ENCODE measurements at regions not wholly inside any gene's neighbourhood (a gene's known extent, or its start where the extent isn't known, plus 50 kb on each side); places are given as distances from the start of the nearest gene placed in this dataset.
"Not testable (repeated sequence)": the region's sequence is repeated elsewhere in the genome, so short reads cannot be mapped to it uniquely, and the experiment has no call there.

GRCh38 chr6:4437342-4437741, 302.0 kb upstream of the ECI2 start:
- Mint-ChIP-seq H3K36me3 (ENCODE audit: low read depth) (no peaks in the 10 kb centered on the region), H3K4me1 (ENCODE audit: low read depth) (no peaks in the 10 kb centered on the region), H3K27ac (no peak overlapping the region), H3K9me3 (no peaks in the 10 kb centered on the region), H3K27me3 (ENCODE audit: low read depth) (no peaks in the 10 kb centered on the region), H3K4me3 (no peak overlapping the region)

DNA sequence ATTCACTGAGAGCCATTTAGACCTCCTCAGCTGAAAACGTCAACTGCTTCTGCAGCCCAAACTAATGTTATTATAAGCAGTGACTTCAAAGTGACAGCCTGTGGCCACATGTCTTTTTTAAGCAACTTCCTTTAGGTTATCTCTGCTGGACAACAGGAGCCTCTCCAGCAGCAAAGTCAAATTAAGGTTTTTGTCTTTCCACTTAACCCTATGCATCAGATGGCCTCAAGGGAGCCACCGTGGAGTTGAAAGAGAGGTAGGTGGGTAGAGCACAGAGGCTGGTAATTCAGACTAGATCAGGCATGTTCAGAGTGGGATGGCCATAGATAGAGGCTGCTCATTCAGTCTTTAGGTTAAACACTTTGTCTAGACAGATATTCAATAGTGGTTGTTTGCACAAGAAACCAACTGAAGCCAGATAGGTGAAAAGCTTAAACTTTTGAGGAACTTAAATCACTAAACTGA, 300.6 kb upstream of the ECI2 start:
- H3K9me3 Mint-ChIP-seq = no peaks in the 10 kb centered on the region
- no peaks in the 10 kb centered on the region for H3K27me3 Mint-ChIP-seq (ENCODE audit: low read depth)
- H3K4me1 Mint-ChIP-seq (ENCODE audit: low read depth) = no peaks in the 10 kb centered on the region
- no peak overlapping the region for H3K4me3 Mint-ChIP-seq
- H3K36me3 Mint-ChIP-seq (ENCODE audit: low read depth) = no peaks in the 10 kb centered on the region
- no peak overlapping the region for H3K27ac Mint-ChIP-seq

DNA sequence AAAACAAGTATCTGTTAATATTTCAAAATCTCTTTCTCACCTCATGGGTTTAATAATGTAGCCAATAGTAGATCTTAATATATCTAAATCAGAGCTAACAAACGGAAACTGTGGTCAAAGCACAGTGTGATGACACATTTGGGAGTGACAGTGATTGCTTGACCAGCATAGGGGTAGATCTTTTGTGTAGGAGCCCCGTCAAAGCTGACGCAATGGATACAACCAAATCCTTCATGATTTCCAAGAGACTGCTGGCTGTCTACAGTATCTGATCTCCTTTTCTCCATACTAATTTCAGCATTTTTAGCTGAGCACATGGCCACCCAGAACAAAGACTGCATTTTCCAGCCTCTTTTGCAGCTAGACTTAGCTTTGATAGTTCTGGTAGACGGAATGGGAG, 299.3 kb upstream of the ECI2 start:
- H3K36me3 Mint-ChIP-seq (ENCODE audit: low read depth) = no peaks in the 10 kb centered on the region
- H3K27me3 Mint-ChIP-seq (ENCODE audit: low read depth) = no peaks in the 10 kb centered on the region
- no peaks in the 10 kb centered on the region for H3K4me1 Mint-ChIP-seq (ENCODE audit: low read depth)
- no peak overlapping the region for H3K27ac Mint-ChIP-seq
- H3K4me3 Mint-ChIP-seq = no peak overlapping the region
- no peaks in the 10 kb centered on the region for H3K9me3 Mint-ChIP-seq

DNA sequence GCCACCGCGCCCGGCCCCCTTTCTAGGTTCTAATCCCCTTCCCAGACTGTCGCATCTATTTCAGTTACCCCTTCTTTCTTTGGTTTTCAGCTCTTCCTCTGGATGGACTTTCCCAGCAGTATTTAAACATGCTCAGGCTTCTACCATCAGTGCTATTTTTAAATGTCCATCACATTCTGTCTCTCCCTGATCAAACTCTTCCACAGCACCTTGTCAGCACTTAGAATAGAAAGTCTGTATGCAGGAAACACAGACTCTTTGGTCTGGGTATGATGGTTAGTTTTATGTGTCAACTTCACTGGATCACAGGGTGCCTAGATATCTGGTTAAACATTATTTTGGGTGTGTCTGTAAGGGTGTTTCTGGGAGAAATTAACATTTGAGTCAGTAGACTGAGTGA, 297.8 kb upstream of the ECI2 start:
- Mint-ChIP-seq H3K4me1 (ENCODE audit: low read depth) (no peaks in the 10 kb centered on the region), H3K27ac (no peak overlapping the region), H3K9me3 (no peaks in the 10 kb centered on the region), H3K4me3 (no peak overlapping the region), H3K36me3 (ENCODE audit: low read depth) (no peaks in the 10 kb centered on the region), H3K27me3 (ENCODE audit: low read depth) (no peaks in the 10 kb centered on the region)

GRCh38 chr6:4426968-4427367, 291.6 kb upstream of the ECI2 start:
- Mint-ChIP-seq H3K4me1 (ENCODE audit: low read depth) (no peaks in the 10 kb centered on the region), H3K9me3 (no peaks in the 10 kb centered on the region), H3K4me3 (no peak overlapping the region), H3K27me3 (ENCODE audit: low read depth) (no peaks in the 10 kb centered on the region), H3K36me3 (ENCODE audit: low read depth) (no peaks in the 10 kb centered on the region), H3K27ac (no peak overlapping the region)

GRCh38 chr6:4421837-4422236, 286.5 kb upstream of the ECI2 start:
- no peak overlapping the region for H3K4me3 Mint-ChIP-seq
- H3K27me3 Mint-ChIP-seq (ENCODE audit: low read depth) = no peaks in the 10 kb centered on the region
- H3K27ac Mint-ChIP-seq = no peak overlapping the region
- H3K9me3 Mint-ChIP-seq = no peaks in the 10 kb centered on the region
- no peaks in the 10 kb centered on the region for H3K36me3 Mint-ChIP-seq (ENCODE audit: low read depth)
- H3K4me1 Mint-ChIP-seq (ENCODE audit: low read depth) = no peaks in the 10 kb centered on the region

GRCh38 chr6:4420160-4420865, 284.9 kb upstream of the ECI2 start:
- Mint-ChIP-seq H3K27me3 (ENCODE audit: low read depth) (no peaks in the 10 kb centered on the region), H3K9me3 (no peaks in the 10 kb centered on the region), H3K4me1 (ENCODE audit: low read depth) (no peaks in the 10 kb centered on the region), H3K36me3 (ENCODE audit: low read depth) (no peaks in the 10 kb centered on the region), H3K4me3 (no peak overlapping the region), H3K27ac (no peak overlapping the region)

GRCh38 chr6:4415549-4415948, 280.2 kb upstream of the ECI2 start:
- no peaks in the 10 kb centered on the region for H3K36me3 Mint-ChIP-seq (ENCODE audit: low read depth)
- H3K9me3 Mint-ChIP-seq = no peaks in the 10 kb centered on the region
- H3K4me1 Mint-ChIP-seq (ENCODE audit: low read depth) = no peaks in the 10 kb centered on the region
- H3K4me3 Mint-ChIP-seq = no peak overlapping the region
- no peaks in the 10 kb centered on the region for H3K27me3 Mint-ChIP-seq (ENCODE audit: low read depth)
- H3K27ac Mint-ChIP-seq = no peak overlapping the region

DNA sequence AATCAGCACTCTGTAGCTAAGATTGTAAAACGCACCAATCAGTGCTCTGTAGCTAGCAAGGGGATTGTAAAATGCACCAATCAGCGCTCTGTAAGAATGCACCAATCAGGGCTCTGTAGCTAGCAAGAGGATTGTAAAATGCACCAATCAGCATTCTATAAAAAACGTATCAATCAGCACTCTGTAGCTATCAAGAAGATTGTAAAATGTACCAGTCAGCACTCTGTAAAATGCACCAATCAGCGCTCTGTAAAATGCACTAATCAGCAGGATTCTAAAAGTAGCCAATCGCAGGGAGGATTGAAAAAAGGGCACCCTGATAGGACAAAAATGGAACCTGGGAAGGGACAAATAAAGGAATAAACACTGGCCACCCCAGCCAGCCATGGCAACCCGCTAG, 278.7 kb upstream of the ECI2 start:
- not testable (repeated sequence) for H3K9me3 Mint-ChIP-seq; H3K4me3 Mint-ChIP-seq; H3K4me1 Mint-ChIP-seq (ENCODE audit: low read depth); H3K27ac Mint-ChIP-seq; H3K36me3 Mint-ChIP-seq (ENCODE audit: low read depth); H3K27me3 Mint-ChIP-seq (ENCODE audit: low read depth)

DNA sequence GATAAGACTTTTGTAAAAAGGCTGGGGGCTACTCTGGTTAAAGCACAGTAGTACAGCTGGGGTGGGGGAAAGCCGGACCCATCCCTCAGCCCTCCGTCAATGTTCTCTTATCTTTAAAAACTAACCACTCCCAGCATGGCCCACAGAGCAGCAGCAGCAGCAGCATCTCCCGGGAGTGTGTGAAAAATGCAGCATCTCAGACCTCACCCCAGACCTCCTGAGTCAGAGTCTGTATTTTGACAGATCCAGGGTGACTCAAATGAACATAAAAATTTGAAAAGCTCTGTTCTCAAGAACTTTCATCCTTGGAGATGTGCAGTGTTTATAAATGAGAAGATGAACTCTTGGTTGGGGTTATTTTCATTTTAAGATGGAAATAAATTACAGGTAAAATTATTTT, 277.7 kb upstream of the ECI2 start:
- no peaks in the 10 kb centered on the region for H3K27me3 Mint-ChIP-seq (ENCODE audit: low read depth)
- H3K36me3 Mint-ChIP-seq (ENCODE audit: low read depth) = no peaks in the 10 kb centered on the region
- H3K4me1 Mint-ChIP-seq (ENCODE audit: low read depth) = no peaks in the 10 kb centered on the region
- H3K4me3 Mint-ChIP-seq = no peak overlapping the region
- H3K27ac Mint-ChIP-seq = no peak overlapping the region
- peaks cover 5% of the 10 kb centered on the region for H3K9me3 Mint-ChIP-seq

DNA sequence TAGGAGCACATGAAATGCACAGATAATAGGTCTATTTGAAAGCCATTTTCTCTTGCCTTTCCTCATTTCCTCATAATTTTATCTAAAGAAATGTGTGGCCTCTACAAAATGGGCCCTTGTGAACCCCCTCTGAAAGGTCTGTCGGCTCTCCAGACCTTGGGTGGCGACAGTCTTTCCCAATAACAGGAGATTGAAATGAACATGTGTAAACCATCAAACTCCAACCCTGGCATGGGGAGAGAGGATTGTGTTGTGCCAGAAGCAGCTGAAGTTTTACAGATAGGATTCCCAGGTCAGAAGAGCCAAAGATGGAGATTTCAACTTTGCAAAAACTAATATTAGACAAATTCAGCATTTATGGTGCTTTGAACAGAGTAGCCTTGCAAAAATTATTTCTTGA, 277.1 kb upstream of the ECI2 start:
- H3K4me3 Mint-ChIP-seq = no peak overlapping the region
- no peak overlapping the region for H3K27ac Mint-ChIP-seq
- H3K27me3 Mint-ChIP-seq (ENCODE audit: low read depth) = no peaks in the 10 kb centered on the region
- peaks cover 4% of the 10 kb centered on the region for H3K4me1 Mint-ChIP-seq (ENCODE audit: low read depth)
- no peaks in the 10 kb centered on the region for H3K36me3 Mint-ChIP-seq (ENCODE audit: low read depth)
- H3K9me3 Mint-ChIP-seq = peaks cover 5% of the 10 kb centered on the region

DNA sequence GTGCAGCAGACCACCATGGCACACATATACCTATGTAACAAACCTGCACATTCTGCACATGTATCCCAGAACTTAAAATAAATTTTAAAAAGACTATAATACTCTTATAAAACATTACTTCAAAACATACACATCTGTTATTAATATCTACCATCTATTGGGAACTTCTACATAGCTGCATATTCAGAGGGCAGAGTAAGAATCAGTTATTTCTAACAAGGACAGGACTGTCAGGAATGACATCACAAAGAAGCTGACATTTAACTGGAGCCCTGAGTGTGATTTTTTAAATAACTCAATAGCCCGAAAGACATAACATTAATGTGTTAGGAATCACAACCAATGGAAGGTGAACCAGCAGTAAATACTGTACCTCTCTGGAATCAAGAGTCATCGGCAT, 276.7 kb upstream of the ECI2 start:
- H3K4me3 Mint-ChIP-seq = no peak overlapping the region
- no peaks in the 10 kb centered on the region for H3K36me3 Mint-ChIP-seq (ENCODE audit: low read depth)
- H3K4me1 Mint-ChIP-seq (ENCODE audit: low read depth) = peaks cover 4% of the 10 kb centered on the region
- peaks cover 7% of the 10 kb centered on the region for H3K9me3 Mint-ChIP-seq
- H3K27ac Mint-ChIP-seq = no peak overlapping the region
- no peaks in the 10 kb centered on the region for H3K27me3 Mint-ChIP-seq (ENCODE audit: low read depth)

DNA sequence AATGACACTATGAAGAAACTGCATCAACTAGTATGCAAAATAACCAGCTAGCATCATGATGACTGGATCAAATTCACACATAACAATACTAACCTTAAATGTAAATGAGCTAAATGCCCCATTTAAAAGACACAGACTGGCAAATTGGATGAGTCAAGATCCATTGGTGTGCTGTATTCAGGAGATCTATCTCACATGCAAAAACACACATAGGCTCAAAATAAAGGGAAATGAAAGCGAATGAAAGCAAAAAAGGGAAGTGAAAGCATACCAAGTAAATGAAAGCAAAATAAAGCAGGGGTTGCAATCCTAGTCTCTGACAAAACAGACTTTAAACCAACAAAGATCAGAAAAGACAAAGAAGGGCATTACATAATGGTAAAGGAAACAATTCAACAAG, 272.3 kb upstream of the ECI2 start:
- not testable (repeated sequence) for H3K4me3 Mint-ChIP-seq; H3K36me3 Mint-ChIP-seq (ENCODE audit: low read depth); H3K27ac Mint-ChIP-seq

DNA sequence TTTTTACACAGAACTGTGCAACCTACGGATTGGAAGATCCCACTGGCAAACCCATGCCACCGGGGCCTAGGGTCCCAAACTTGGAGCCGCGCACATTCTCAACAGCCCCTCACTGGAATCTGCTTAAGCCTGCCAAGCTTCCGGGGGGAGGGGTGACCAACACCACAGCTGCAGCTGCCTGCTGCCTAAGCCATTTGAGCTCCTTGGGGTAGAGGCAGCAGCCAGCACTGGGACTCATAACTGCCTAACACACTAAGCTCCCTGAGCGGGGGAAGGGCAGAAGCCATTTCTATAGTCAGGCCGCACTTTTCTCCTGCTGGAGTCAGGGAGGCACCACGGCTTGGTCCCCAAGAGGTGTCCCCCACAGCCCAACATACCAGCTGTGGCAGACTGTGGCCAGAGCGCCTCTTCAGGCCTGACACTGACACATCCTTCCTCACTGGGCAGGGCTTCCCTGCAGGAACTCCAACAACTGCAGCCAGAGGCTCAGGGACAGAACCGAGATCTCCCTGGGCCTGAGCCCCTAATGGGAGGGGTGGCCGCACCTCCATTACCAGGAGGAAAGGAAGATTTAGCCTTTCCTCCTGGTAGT, 270.3 kb upstream of the ECI2 start:
- Mint-ChIP-seq H3K9me3 (peaks cover 16% of the 10 kb centered on the region), H3K4me1 (ENCODE audit: low read depth) (peaks cover 4% of the 10 kb centered on the region), H3K27me3 (ENCODE audit: low read depth) (no peaks in the 10 kb centered on the region), H3K36me3 (ENCODE audit: low read depth) (no peaks in the 10 kb centered on the region), H3K4me3 (no peak overlapping the region), H3K27ac (no peak overlapping the region)

More for the DNA sequence above, 272.3 kb upstream of the ECI2 start:
- H3K4me1 Mint-ChIP-seq (ENCODE audit: low read depth); H3K27me3 Mint-ChIP-seq (ENCODE audit: low read depth): not testable (repeated sequence)
- peaks cover 16% of the 10 kb centered on the region for H3K9me3 Mint-ChIP-seq

DNA sequence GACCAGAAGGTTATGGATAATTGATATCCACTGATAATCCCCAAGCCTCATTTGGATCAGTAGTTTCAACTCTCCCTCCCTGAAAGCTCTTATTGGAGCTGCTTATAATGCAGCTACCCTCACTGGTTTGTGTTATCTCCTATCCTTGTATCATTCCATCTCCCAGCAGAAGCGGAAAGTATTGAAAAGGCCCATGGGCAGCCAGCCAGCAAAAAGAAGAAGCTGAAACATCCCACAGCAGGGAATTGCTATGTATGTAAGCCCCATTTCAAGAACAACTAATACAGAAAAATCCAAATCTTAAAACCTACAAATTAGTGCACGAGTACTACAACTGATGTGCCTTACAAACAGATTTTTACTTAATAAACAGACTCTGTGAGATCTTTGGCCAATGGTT, 269.0 kb upstream of the ECI2 start:
- H3K36me3 Mint-ChIP-seq (ENCODE audit: low read depth) = no peaks in the 10 kb centered on the region
- peaks cover 16% of the 10 kb centered on the region for H3K9me3 Mint-ChIP-seq
- peaks cover 4% of the 10 kb centered on the region for H3K4me1 Mint-ChIP-seq (ENCODE audit: low read depth)
- no peak overlapping the region for H3K27ac Mint-ChIP-seq
- no peak overlapping the region for H3K4me3 Mint-ChIP-seq
- no peaks in the 10 kb centered on the region for H3K27me3 Mint-ChIP-seq (ENCODE audit: low read depth)
